Dermis microvascular lymphatic vessel endothelial cell (primary cell): ENCODE measurements at regions not wholly inside any gene's neighbourhood (a gene's known extent, or its start where the extent isn't known, plus 50 kb on each side); places are given as distances from the start of the nearest gene placed in this dataset.
"Not testable (repeated sequence)": the region's sequence is repeated elsewhere in the genome, so short reads cannot be mapped to it uniquely, and the experiment has no call there.

Experiments
- DNase-seq, 2 donors: peaks; one replicate each; pipeline versions ENCODE4 v3.0.0 to v3.0.0-alpha.2; 2010; ENCODE audit warnings: low read depth in 2 of 2

DNA sequence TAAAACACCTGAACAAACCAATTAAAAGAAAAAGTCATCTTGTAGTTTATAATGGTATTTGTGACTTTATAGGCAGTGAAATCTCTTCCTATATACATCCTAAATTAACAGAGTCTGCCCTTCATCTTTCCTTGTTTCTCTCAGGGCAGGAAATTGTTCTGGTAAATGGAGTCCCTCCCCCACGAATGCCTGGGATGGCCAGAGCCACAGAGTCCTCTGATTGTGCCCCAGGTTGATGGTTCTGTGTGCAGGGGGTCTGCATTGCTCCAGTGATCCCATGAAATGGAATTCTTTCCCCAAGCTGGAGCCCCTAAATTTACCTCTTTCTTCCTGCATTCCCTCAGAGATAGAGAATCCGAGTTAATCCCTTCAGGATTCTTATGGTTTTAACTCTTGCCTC is 155.5 kb downstream of the MTX2 start:
- DNase-seq = no peak

- no peak for DNase-seq
Observed at GRCh38 chr2:176427549-176427948, 158.3 kb downstream of the MTX2 start.

GRCh38 chr2:176428944-176429469 is 159.8 kb downstream of the MTX2 start:
- not testable (repeated sequence) for DNase-seq

- DNase-seq = no peak
Observed at GRCh38 chr2:176432434-176432833, 163.2 kb downstream of the MTX2 start.

DNA sequence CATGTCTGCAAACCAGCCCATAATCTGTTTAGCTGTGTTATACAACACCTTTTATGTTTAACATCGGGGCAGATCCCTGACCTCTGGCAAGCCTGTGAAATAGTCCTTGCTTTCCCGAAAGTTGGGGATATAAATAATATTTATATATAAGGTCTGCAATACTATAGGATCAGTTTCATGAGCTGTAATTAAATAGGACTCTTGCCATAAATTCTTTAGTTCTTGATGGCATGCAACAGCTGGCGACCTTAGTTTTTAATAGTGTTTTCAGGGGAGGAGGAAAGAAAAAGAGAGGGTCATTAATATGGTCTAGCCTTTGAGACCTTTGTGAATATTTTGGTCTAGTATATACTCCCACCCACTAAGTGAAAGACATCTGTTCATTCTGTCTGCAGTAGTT is 166.5 kb downstream of the MTX2 start:
- no peak for DNase-seq

- DNase-seq = no peak
Observed at GRCh38 chr2:176443946-176444345, 174.7 kb downstream of the MTX2 start.

GRCh38 chr2:176445956-176446355 is 176.7 kb downstream of the MTX2 start:
- DNase-seq = peak in 1 of 2 donors; percentile 82

- DNase-seq = peak in 1 of 2 donors; percentile 56
Observed at GRCh38 chr2:176446718-176447414, 177.6 kb downstream of the MTX2 start.

DNA sequence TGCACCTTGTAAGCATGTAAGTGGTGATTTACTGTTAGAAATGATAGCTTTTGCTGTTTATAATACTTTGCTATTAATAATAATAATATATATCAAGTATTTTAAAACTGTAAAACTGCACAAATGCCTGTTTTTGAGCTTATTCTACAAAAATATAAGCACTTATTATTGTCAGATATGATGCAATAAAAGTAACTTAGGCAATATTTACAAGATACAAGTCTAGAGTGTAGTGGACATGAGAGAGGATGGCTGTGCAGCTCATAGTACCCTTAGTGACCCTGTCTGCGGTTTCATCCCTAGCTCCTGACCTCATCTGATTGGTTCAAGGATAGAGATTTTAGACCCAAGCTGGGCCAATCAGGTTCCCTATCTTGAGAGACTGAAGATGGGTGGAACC is 178.4 kb downstream of the MTX2 start:
- DNase-seq = no peak

- no peak for DNase-seq
Observed at GRCh38 chr2:176449852-176450251, 180.6 kb downstream of the MTX2 start.

DNA sequence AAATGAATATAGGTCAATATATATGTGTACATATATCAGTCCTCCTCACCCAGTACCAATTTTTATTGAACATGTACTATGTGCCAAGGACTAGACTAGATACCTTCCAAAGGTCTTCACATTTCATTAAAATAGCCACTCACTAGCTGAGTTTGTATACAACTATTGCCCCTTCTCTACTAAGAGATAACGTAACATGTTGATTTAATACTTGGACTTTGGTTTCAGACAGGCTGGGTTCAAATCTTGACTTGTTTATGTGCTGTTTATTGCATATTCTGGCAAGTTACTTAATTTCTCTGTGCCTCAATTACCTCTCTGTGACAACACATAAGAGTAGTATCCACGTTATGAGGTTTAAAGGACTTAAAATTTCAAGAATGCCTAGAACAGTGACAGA is 184.5 kb downstream of the MTX2 start:
- no peak for DNase-seq

GRCh38 chr2:176454893-176455815 is 185.9 kb downstream of the MTX2 start:
- DNase-seq = peak; percentile 58 to 84

DNA sequence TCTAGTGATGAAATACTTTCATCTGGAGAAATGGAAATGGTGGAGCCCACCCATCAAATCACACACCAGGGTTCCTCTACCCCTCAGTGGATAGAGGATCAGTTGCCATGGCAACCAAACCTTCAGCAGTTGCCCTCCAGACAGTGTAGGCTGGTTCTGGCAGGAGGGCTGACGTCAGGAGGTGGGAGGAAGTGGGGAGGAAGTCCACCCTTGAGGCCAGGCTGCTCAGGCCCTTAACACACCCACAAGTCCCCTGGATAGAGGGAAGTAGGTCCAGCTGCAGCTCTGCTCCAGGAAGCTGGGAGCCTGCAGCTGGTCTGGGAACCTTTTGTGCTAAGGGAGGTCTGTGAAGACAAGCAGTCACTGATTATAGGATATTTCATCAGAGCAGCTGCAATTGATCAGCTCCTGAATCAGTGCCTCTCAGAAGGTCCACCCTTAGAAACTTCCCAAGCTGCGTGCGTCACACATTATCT is 186.6 kb downstream of the MTX2 start:
- peak in 1 of 2 donors; percentile 45 for DNase-seq

DNA sequence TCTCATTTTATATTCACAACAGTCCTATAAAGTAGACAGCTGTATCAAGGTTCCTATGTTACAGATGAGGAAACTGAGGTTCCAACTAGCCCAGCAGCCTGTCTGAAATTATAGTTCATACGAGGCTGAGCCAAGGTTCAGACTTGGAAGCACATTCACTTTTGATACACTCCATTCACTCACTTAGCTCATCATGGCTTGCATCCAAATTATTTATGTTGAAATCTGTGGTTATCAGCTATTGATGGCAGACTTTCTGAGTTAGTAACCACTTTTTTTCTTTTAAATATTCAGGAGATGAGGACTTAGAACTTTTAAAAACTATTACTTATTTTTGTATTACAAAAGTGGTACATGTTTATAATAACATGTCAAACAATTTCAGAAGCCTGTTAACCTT is 188.2 kb downstream of the MTX2 start:
- DNase-seq = no peak

GRCh38 chr2:176461098-176461808 is 192.0 kb downstream of the MTX2 start:
- DNase-seq = peak in 1 of 2 donors; percentile 13

DNA sequence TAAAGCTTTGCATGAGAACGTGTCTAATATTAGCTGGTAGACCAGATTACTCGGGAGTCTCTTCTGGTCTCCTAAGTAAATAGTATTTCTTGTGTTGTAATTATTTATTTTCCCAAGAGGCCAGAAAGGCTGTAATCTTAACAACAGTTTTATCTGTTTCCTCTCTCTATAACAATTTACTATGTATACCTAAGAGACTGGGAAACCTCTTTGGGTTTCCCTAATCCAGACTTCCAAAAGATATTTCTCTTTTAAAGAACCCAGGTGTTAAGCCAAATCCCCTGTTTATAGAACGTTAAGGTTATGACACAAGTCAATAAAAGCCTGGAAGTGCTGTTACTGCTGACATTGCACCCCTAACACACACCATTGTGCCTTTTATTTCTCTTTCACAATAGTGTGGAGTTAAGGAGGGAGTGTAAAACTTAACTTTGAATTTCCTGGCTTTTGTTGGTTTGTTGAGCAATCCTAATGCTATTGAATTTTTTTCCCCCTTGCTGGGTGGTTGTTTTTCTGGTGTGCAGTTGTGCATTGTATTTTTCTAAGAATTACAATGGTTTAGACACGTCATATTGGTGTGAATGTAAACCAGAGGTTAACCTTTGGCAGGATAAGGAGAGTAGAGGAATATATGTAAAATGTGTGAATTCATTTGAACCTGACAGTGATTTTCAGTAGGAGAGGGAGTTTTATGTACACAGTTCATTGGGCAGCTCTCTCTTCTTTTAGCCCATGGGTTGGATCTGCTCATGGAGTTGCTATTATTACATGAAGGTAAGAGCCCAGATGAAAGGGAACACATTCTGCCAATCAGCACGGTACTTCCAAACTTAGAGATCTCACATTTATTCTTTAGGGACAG is 192.8 kb downstream of the MTX2 start:
- DNase-seq = peak; percentile 81 to 90

GRCh38 chr2:176463546-176463945 is 194.3 kb downstream of the MTX2 start:
- no peak for DNase-seq

GRCh38 chr2:176464886-176465564 is 195.8 kb downstream of the MTX2 start:
- no peak for DNase-seq

- no peak for DNase-seq
Observed at GRCh38 chr2:176466918-176467452, 197.7 kb downstream of the MTX2 start.

GRCh38 chr2:176467595-176467994 is 198.4 kb downstream of the MTX2 start:
- no peak for DNase-seq
